NCI-H82 (cell line): ENCODE measurements at regions not wholly inside any gene's neighbourhood (a gene's known extent, or its start where the extent isn't known, plus 50 kb on each side); places are given as distances from the start of the nearest gene placed in this dataset.
"Not testable (repeated sequence)": the region's sequence is repeated elsewhere in the genome, so short reads cannot be mapped to it uniquely, and the experiment has no call there.

ENCODE experiments used
- DNase-seq: peaks from one replicate; lab custom pipeline; 2025; lab: John Stamatoyannopoulos, UW

DNA sequence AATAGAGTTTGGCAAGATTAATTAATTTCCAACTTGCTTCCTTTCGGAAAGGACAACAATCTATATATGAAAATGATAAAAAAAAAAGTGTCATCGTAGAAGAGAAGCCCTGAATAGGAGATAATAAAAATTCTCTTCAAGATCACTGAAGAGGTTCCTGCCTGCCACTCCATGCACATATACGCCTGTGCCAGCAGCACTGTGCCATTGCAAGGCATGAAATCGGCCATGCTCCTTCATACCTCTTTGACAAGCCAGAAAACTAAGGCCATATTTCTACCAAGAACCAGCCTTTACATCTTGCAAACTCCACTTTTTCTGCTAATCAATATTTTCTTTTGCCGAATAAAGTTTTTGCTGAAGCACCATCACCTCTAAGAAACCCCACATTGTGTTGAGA lies 365.5 kb downstream of the CXXC4 start:
- no peak for DNase-seq

DNA sequence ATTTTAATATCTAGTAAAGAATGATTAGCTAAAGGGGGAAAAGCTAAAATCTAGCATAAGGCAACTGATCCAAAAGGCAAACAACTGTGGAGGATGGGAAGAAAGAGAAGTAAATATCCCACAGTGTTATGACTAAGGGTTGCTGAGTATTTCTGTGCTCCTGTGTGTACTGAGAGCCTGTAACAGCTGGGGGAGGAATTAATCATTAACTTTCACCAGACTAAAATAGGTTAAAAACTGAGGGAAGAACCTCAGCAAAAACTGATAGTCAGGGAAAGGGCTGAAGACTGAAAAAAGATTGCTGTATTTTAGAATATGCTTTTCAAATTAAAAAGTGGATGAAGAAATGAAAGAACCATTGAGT lies 365.9 kb downstream of the CXXC4 start:
- DNase-seq: peak; percentile 19

DNA sequence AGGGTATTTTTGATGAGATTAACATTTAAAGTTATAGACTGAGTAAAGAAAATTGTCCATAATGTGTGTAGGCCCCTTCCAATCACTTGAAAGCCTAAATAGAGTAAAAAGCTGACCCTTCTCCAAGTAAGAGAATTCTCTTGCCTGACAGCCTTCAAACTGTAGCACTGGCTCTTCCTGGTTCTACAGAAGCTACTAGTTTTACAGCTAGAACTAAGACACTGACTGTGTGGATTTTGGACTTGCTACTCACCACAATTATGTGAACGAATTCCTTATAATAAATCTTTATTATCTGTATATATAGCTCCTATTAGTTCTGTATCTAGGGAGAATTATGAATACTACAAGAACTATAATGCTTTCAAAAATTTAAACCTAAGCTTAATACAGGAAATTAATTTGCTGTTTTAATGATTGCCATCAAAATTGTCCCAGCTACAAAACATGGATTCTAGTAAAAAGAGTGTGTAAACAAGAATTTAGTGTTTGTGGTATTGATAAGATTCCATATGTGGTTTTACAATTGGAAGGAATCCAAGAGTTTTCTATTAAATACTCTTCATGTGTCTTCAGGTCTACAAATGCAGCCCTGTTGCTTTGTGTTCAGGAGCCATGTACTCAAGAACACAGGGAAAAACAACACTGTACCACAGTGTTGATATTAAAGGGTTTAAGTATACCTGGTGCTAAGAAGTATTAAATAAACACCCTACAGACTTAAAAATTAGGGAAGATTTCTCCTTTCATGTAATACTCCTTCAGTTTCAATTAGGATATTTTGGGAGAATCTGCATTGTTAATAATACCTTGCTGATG lies 366.5 kb downstream of the CXXC4 start:
- peak; percentile 1 for DNase-seq

DNA sequence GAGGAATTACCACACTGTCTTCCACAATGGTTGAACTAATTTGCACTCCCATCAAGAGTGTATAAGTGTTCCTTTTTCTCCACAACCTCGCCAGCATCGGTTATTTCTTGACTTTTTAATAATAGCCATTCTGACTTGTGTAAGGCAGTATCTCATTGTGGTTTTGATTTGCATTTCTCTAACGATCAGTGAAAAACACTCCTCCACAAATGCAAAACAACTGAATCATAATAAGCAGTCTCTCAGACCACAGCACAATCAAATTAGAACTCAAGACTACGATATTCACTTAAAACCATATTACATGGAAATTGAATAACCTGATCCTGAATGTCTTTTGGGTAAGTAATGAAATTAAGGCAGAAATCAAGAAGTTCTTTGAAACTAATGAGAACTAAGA lies 371.7 kb downstream of the CXXC4 start:
- no peak for DNase-seq

DNA sequence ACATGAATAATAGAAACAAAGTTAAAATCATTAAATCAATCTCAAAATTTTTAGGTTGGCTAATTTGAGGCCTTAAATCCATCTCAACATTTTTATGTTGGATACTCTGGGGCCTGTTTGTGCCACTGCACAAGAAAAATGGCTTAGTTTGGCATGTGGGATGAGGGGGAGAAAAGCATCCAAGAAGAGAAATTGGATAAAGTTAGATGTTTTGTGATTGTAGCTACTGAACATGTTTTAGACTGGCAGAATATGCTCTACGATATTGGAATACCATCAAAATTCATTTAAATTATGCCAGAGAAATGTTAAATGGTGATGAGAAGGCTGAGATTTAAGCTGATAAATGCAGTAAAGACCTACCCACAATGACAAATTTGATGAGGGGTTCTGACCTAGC lies 376.9 kb downstream of the CXXC4 start:
- DNase-seq: no peak

DNA sequence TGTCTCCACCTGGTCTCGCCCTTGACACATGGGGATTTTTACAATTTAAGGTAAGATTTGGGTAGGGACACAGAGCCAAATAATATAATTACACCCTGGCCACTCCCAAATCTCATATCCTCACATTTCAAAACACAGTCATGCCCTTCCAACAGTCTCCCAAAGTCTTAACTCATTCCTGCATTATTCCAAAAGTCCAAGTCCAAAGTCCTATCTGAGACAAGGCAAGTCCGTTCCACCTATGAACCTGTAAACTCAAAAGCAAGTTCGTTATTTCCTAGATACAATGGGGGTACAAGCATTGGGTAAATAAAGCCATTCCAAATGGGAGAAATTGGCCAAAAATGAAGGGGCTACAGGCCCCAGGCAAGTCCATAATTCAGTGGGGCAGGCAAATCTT lies 380.8 kb downstream of the CXXC4 start:
- no peak for DNase-seq

DNA sequence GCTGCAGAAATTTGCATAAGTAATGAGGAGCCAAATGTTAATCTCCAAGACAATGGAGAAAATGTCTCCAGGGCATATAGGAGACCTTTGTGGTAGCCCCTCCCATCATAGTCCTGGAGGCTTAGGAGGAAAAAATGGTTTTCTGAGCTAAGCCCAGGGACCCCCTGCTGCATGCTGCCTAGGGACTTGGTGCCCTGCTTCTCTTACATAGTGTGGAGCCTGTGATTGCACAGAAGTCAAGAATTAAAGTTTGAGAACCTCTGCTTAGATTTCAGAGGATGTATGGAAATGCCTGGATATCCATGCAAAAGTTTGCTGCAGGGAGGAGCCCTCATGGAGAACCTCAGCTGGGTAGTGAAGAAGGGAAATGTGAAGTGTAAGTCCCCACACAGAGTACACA lies 379.4 kb upstream of the TACR3 start:
- DNase-seq: no peak

DNA sequence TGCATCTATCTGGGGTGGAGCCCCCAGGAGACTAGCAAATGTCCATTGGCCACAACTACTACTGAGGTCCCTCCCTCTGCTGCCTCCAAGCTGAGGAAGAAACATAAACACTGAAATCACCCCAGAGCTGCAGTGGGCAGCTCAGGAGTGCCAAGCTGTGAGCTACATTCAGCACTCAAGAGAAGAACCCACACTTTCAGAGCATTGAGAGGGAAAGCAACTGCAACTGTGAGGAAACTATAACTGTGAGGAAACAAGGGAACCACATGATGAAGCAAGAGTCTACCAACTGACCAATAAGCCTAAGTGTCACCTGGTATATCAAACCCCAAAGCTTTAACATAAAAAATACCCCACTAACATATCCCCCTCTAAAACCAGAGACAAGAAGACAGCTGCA lies 373.5 kb upstream of the TACR3 start:
- no peak for DNase-seq

DNA sequence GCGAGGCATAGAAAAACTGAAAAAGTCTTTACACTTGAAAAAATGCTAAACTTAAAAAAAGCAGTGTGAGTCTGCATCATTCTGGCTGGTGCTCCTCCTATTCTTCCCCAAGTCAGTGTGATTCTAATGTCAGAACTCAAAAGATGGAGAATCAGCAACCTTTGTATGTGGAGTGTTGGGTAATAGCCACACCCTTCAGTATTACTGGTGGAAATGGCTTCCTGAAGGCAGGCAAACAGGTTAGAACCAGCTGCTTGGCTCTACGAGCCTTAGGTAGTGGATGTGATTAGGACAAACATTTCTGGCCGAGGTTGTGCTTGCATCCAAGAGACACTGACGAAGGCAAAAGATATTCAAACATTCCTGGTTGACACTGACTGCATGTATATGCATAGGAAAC lies 353.4 kb upstream of the TACR3 start:
- no peak for DNase-seq

DNA sequence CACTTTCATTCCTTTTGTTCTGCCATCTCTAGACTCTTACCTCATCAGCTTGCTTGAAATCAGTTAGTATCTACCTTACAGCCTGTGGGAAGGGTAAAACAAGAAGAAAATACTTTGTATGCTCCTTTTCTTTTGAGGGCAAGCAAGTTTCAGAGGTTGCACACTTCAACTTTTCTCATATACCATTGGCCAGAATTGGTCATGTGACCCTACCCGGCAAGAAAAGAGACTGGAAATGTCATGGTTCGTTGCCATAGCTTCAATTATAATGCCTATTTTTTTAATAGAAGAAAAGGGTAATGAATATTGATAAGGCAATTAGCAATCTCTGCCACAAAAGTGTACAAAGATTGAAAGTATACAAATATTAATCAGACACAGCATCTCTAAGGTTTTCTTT lies 346.7 kb upstream of the TACR3 start:
- DNase-seq: no peak

DNA sequence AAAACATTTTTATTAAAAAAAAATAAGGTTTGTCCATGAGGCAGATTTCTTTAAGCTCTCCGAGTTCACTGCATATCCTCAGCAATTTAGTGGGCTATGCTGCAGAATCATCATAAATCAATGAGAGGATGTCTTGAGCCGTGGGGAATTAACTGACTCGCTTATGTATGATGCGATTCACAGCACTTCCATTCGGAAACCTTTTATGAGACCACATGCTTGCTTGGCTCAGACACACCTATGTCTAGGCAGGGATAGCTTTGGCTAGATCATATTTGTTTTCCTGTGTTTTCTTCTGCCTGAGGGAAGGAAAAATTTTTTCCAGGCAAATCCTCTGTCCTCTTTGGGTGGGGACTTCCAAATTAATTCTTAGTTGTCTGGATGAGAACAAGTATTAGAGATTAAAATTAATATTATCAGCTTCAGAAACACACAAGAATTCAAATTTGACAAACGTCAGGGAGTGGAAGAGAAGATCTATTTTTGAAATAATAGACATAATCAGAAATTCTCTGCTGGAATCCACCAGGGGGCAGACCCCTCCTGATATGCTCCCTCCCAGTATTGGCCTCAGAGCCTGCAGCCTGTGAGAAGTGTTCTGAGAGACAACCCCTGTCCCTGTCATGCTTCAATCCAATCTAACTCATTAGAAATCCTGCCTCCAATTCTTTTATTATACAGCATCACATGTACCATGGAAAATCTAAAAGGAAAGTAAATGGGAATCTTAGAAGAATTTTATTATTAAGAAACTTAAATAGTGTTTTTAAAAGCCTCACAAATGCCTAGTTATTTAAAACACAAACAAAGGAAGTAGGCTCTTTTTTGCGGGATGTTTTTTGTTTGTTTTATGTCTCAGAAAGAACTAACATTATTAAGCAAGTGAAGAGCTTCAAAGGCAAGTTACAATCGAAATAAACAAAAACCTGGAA lies 345.1 kb upstream of the TACR3 start:
- DNase-seq: peak; percentile 80

DNA sequence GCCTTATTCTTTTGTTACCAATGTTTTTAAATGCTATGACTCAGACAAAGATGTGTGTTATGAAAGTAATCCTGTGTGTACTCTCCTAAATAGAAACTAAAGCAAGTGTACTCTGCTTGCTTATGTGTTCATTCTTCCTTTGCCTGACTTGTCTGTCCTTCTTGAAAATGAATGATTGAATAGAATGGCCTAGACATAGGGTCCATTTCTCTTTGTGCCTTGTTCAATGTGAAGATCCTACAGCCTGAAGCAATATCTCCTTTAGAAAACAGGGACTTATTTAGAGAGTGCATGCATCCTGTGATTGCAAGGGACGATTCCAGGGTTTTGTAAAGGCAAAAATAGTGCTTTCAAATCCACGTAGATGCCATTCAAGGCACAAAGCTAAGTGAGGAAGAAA lies 343.6 kb upstream of the TACR3 start:
- DNase-seq: no peak

DNA sequence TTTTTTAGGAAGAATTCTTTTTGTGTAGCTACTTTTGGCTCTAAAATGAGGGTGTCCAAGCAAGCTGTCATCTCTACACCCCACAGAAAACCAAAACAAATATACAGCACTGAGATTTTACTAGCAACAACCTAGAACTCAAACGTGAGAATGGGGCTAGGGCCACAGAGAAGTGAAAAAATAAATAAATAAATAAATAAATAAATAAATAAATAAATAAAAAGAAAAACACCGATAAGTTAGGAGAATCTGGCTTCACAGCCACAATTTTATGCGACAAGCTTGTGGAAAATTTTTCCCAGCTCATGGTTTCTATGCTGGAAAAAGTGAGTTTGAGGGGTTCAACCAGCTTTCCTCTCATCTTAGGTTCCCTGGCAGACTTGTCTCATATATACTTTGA lies 324.6 kb upstream of the TACR3 start:
- DNase-seq: no peak

DNA sequence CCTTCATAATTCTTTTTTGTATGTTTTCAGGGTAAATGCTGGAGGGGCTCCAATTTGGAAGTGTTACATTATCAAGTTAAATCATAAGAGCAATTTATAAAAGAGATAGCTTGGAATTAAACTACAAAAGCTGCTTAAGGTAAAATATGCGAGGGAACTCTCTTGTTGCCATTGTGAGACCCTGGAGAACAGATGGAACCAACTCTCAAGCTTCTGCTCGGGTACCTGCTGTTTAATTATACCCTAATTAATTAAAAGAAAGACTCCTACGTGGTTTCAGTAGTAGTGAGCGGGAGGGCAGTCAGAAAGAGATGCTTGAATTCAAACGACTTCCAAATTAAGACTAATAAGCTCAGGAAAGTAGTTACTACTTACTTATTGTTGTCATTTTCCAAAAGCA lies 313.1 kb upstream of the TACR3 start:
- DNase-seq: peak; percentile 66

DNA sequence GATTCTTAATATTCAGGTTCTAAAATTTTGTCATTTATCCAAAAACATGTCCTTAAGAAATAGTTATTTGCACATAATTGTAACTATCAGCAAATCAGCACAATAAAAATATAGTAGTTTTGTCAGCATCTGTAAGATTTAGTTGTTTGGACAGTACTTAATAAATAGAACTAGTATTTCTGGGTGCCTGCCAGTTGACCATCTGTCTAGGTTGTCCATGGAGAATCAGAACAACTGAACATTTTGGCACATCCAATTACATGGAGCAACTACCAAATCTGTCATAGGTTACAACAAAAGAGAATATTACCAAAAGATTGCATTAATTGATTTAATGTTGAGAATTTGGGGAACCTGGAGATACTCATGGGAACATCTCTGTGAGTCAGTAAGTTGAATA lies 305.5 kb upstream of the TACR3 start:
- peak; percentile 3 for DNase-seq

DNA sequence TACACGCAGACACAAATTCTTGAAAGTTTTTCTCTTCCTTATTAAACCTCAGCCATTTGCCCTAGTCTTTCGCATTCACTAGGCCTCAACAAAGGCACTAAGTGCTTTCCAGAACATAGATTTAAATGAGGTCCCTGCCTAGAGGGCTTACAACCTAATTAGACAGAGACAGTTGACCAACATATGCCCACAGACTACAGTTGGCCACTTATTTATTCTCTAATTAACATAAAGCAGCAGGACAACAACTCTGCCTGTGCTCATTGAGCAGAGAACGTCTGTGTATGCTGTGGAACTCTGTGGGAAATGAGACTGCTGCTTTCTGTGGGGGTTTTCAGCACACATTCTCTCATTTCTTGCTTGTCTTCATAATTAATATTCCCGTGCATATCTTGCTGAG lies 303.0 kb upstream of the TACR3 start:
- DNase-seq: peak; percentile 14

DNA sequence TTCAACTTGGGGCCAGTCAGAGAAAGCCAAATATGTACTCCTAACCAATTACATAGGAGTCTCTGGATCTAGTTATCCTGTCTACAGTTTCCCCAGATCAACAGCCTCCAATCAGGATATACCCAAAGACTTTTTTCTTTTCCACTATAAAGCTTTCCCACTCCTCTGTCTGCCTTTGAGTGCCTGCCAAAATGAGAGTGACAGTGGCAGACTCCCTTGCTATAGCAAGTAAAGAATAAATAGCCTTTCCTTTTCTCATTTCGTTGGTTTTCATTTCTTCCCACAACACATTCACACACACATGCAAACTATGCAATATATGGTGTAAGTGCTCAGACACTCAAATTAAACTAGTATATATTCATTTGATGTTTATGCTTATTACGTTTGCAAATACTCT lies 302.4 kb upstream of the TACR3 start:
- DNase-seq: no peak

DNA sequence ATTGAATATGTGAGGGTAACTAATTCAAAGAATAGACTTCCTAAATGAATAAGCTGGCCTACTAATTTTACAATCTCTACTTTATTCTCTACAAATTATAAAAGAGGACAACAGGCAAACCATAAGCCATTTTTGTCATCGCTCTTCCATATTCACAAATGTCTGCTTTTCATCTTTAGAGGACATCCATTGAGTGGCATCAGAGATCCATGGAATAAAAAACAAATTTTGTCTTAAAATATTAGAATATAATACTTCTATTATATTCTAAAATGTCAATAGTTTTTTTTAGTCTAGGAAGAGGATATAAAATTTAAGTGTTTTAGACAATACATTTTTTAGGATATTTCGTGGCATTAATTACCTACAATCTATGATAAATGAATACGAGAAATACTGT lies 300.9 kb upstream of the TACR3 start:
- DNase-seq: no peak

DNA sequence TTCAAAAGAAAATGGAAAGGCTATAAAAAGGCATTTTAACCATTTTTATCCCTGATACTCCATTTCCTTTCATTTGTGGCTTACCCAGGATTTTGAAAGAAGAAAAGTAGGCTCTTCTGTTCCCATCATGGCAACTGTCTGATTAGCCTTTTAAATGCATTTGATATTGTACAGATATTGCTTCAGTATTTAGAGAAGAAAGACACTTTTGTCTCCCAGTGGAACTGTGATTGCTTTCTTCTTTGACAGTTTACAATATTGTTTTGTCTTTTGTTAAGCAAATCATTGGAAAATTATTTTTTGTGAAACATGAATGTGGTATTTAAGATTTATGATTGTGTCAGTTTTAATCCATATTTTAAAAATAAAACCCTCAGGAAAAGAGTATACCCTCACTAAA lies 297.4 kb upstream of the TACR3 start:
- DNase-seq: no peak

DNA sequence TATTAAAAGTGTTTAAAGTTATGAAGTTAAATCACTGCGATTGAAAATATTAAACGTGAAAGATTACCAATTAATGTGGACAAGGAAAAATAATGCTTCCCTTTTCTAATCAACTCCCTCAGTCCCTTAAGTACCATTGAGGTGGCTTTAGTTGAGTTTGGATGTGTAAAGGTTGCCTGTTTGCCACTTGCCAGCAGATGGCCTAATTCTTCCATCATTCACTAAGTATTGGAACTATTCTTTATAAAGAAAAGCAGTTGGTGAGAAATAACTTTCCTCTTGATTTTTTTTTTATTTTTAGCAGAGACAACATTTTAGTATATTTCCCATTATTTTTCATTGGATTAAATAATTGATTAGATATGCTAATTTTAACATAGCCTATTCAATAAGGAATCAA lies 295.9 kb upstream of the TACR3 start:
- peak; percentile 34 for DNase-seq

DNA sequence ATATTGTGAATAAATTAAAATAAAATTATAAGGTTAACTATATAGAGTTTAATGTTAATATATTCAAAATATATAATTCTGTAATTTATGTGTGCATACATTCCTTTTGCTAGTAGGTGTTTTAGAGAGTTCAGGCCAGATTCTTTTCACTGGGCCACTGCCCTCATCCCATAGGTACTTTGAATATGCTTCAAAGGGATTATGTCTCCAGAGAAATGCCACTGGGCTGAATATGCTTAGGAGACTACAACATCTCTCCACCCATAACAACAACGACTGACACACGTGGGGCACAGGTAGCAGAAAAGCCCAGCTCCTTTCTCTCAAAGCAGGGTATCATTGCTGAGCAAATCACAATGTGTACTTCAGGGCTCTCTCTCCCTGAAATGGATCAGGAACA lies 290.9 kb upstream of the TACR3 start:
- no peak for DNase-seq

DNA sequence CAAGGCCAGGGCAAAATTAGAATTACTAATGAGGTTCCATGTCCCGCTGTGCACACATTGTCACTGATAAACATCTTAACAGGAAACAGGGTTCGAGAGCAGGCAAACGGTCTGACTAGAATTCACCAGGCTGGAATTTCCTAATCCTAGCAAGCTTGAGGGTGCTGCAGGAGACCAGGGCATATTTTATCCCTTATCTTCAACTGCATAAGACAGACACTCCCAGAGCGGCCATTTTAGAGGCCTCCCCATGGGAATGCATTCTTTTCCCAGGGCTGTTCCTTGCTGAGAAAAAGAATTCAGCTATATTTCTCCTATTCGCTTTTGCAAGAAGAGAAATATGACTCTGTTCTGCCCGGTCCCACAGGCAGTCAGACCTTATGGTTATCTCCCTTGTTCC lies 282.5 kb upstream of the TACR3 start:
- DNase-seq: not testable (repeated sequence)

DNA sequence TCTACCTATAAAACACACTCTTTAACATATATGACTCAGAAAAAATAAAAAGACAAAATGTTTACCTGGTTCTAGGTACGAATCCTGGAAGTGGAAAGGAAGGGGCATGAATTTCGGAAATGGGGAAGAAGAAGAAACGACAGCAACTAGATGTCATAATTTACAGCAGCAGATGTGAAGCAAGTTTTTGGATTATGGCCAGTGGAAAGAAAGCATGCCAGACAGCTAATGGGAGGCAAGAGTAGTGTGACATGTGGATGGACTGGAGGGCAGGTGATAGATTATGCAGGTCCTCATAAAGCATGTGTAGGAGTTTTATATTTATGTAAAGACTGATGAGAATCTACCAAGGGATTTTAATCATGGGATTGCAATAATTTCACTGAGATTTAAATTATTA lies 279.0 kb upstream of the TACR3 start:
- DNase-seq: no peak
